ENCODE measurements at regions not wholly inside any gene's neighbourhood (a gene's known extent, or its start where the extent isn't known, plus 50 kb on each side); places are given as distances from the start of the nearest gene placed in this dataset.
A peak's percentile ranks its signal among the peaks of the same experiment; 100 is the strongest.
"Not testable (repeated sequence)": the region's sequence is repeated elsewhere in the genome, so short reads cannot be mapped to it uniquely, and the experiment has no call there.

DNA sequence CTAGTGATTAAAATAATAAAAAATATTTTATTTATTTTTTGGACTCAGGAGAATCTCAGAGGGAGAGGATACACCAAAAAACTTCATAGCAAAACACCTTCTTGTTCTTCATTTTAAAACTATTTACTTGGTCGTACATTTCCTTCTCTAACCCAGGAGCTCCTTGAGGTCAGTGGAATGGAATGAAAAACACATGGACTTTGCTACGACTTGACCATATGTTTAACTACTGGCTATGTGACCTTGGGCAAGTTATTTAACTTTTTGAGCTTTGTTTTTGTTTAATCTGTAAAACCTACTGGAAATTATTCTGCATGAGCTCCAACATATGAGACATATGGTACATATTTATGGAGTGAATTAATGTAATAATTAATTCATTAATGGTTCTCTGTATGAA lies 1005.5 kb upstream of the CITED2 start:
- Histone ChIP-seq H3K27me3 (ENCODE audit: control insufficient read depth, insufficient read depth, low read length) (no peaks in the 10 kb centered on the region), H3K36me3 (ENCODE audit: control insufficient read depth, insufficient read depth, low read length) (no peaks in the 10 kb centered on the region), H3K4me3 (ENCODE audit: low read depth, low read length) (no peak overlapping the region), H3K27ac (ENCODE audit: low read depth, low read length) (no peak overlapping the region), H3K4me1 (ENCODE audit: control insufficient read depth, insufficient read depth, low read length) (no peaks in the 10 kb centered on the region), H3K9me3 (ENCODE audit: control insufficient read depth, insufficient read depth, low read length) (peaks cover 2% of the 10 kb centered on the region)
- no peak for DNase-seq (ENCODE audit: low read depth in 4 of 6, low spot score in 6 of 6)
- no CpG with 5 or more reads among the region's 2 CpGs for WGBS (ENCODE audit: insufficient coverage)

DNA sequence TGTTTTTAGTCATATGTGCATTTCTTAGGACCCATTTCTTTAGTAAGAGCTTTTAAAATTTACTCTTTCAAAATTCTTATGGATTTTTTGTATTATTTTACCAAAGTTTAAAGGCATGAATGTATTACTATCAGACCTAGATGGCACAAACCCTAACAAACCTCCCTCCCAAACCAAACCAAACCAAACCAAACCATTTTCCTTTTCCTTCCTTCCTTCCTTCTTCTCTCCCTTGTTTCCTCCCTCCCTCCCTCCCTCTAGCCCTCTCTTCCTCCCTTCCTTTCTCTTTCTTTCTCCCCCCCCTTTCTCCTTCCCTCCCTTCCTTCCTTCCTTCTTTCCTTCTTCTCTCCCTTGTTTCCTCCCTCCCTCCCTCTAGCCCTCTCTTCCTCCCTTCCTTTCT lies 1001.8 kb upstream of the CITED2 start:
- Histone ChIP-seq H3K27me3 (ENCODE audit: control insufficient read depth, insufficient read depth, low read length) (no peaks in the 10 kb centered on the region), H3K27ac (ENCODE audit: low read depth, low read length) (no peak overlapping the region), H3K4me1 (ENCODE audit: control insufficient read depth, insufficient read depth, low read length) (no peaks in the 10 kb centered on the region), H3K9me3 (ENCODE audit: control insufficient read depth, insufficient read depth, low read length) (no peaks in the 10 kb centered on the region), H3K4me3 (ENCODE audit: low read depth, low read length) (no peak overlapping the region), H3K36me3 (ENCODE audit: control insufficient read depth, insufficient read depth, low read length) (no peaks in the 10 kb centered on the region)
- no peak for DNase-seq (ENCODE audit: low read depth in 4 of 6, low spot score in 6 of 6)

DNA sequence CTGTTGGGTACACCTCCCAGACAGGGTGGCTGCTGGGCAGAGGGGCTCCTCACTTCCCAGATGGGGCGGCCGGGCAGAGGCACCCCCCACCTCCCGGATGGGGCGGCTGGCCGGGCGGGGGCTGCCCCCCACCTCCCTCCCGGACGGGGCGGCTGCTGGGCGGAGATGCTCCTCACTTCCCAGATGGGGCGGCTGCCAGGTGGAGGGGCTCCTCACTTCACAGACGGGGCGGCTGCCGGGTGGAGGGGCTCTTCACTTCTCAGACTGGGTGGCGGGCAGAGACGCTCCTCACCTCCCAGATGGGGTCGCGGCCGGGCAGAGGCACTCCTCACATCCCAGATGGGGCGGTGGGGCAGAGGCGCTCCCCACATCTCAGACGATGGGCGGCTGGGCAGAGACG lies 999.3 kb upstream of the CITED2 start:
- H3K4me3 ChIP-seq (ENCODE audit: low read depth, low read length); H3K9me3 ChIP-seq (ENCODE audit: control insufficient read depth, insufficient read depth, low read length); H3K36me3 ChIP-seq (ENCODE audit: control insufficient read depth, insufficient read depth, low read length); H3K4me1 ChIP-seq (ENCODE audit: control insufficient read depth, insufficient read depth, low read length); H3K27ac ChIP-seq (ENCODE audit: low read depth, low read length); H3K27me3 ChIP-seq (ENCODE audit: control insufficient read depth, insufficient read depth, low read length); DNase-seq (ENCODE audit: low read depth in 4 of 6, low spot score in 6 of 6): not testable (repeated sequence)
- 89% methylated on average over 12 of the region's 24 CpGs for WGBS (ENCODE audit: insufficient coverage)

DNA sequence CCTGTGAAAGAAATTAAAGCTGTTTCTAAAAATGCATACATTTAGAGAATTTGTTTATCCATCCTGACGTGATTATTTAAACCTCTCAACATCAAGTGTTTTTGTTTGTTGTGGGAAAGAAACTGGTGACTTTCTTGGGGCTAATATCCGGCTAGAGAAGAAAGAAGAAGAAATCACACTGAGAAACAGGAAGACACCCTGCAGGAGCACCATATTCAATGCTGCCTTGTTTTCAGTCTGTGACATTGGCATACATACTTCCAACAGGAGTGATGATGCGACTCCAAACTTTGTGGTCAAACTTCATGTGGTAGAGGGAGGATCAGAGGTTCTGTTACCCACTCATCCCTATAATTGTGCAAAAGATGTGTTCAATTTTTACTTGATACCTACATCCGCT lies 997.6 kb upstream of the CITED2 start:
- DNase-seq (ENCODE audit: low read depth in 4 of 6, low spot score in 6 of 6) = no peak
- H3K4me1 ChIP-seq (ENCODE audit: control insufficient read depth, insufficient read depth, low read length) = no peaks in the 10 kb centered on the region
- H3K27me3 ChIP-seq (ENCODE audit: control insufficient read depth, insufficient read depth, low read length) = no peaks in the 10 kb centered on the region
- no peaks in the 10 kb centered on the region for H3K36me3 ChIP-seq (ENCODE audit: control insufficient read depth, insufficient read depth, low read length)
- no peak overlapping the region for H3K4me3 ChIP-seq (ENCODE audit: low read depth, low read length)
- no peaks in the 10 kb centered on the region for H3K9me3 ChIP-seq (ENCODE audit: control insufficient read depth, insufficient read depth, low read length)
- WGBS (ENCODE audit: insufficient coverage) = no CpG with 5 or more reads among the region's 4 CpGs
- H3K27ac ChIP-seq (ENCODE audit: low read depth, low read length) = no peak overlapping the region

DNA sequence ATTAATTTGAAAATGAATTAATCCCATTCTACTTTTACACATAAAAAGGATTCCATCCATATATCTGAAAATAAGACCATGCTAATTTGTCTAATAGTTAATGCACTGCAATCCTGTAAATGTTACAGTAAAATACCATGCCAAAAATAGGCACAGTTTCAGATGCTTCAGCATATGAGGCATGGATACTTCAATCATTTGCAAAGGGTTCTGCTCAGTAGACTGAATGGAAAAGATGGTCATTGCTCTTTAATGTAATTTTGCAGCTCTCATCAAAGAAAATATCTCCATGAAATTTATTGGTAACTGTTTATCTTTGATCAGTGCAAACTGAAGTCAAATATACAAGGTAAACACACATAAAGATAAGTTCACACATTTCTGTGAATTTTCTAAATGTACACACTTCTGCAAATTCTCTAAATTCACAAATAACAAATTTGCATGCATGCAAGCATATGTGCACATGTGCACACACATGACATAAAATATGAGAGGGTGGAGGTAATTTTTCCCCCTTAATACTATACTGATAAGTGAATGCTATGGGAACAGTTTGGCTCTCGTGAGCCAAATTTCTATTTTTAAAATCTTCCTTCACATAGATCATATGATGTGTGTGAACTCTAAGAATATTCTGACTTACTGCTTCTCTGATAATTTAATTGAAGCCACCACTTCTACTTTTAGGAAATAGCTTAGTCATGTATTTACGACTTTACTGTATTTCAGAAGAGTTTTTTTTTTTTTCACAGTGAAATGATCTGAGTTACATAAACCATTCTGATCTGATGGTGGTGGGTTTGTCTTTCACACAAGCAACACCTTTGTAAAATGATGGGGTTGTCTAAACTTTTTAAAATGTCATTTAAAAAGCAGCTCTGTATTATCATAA lies 996.8 kb upstream of the CITED2 start:
- Histone ChIP-seq H3K27ac (ENCODE audit: low read depth, low read length) (no peak overlapping the region), H3K9me3 (ENCODE audit: control insufficient read depth, insufficient read depth, low read length) (peaks cover 2% of the 10 kb centered on the region)
- DNase-seq (ENCODE audit: low read depth in 4 of 6, low spot score in 6 of 6) = no peak

GRCh38 chr6:140370441-140370840 lies 996.0 kb upstream of the CITED2 start:
- no peak overlapping the region for H3K4me3 ChIP-seq (ENCODE audit: low read depth, low read length)
- DNase-seq (ENCODE audit: low read depth in 4 of 6, low spot score in 6 of 6) = no peak
- no peaks in the 10 kb centered on the region for H3K36me3 ChIP-seq (ENCODE audit: control insufficient read depth, insufficient read depth, low read length)
- H3K4me1 ChIP-seq (ENCODE audit: control insufficient read depth, insufficient read depth, low read length) = no peaks in the 10 kb centered on the region
- no CpG with 5 or more reads among the region's 1 CpG for WGBS (ENCODE audit: insufficient coverage)
- no peaks in the 10 kb centered on the region for H3K27me3 ChIP-seq (ENCODE audit: control insufficient read depth, insufficient read depth, low read length)
- H3K9me3 ChIP-seq (ENCODE audit: control insufficient read depth, insufficient read depth, low read length) = peaks cover 2% of the 10 kb centered on the region
- H3K27ac ChIP-seq (ENCODE audit: low read depth, low read length) = no peak overlapping the region

More for the DNA sequence above, 996.8 kb upstream of the CITED2 start:
- H3K4me3 ChIP-seq (ENCODE audit: low read depth, low read length) = no peak overlapping the region
- no CpG with 5 or more reads among the region's 2 CpGs for WGBS (ENCODE audit: insufficient coverage)
- H3K4me1 ChIP-seq (ENCODE audit: control insufficient read depth, insufficient read depth, low read length) = no peaks in the 10 kb centered on the region
- H3K27me3 ChIP-seq (ENCODE audit: control insufficient read depth, insufficient read depth, low read length) = no peaks in the 10 kb centered on the region
- H3K36me3 ChIP-seq (ENCODE audit: control insufficient read depth, insufficient read depth, low read length) = no peaks in the 10 kb centered on the region

DNA sequence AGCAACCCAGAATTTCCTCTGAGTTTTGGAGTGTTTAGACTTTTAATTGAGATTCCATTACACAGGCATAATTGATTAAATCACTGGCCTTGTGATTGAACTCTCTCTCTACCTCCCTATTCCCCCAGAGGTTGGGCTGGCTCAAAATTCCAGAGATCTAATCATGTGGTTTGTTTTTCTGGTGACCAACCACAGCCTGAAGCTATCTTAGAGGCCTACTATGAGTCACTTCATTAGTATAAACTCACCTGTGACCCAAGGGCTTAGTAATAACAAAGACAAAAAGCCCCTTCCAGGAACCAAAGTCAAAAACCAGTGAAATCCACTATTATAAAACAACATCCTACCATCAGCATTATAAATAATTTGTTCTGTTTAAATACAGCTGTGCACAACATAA lies 992.5 kb upstream of the CITED2 start:
- Histone ChIP-seq H3K9me3 (ENCODE audit: control insufficient read depth, insufficient read depth, low read length) (peaks cover 5% of the 10 kb centered on the region), H3K4me3 (ENCODE audit: low read depth, low read length) (no peak overlapping the region), H3K36me3 (ENCODE audit: control insufficient read depth, insufficient read depth, low read length) (no peaks in the 10 kb centered on the region), H3K27ac (ENCODE audit: low read depth, low read length) (no peak overlapping the region), H3K27me3 (ENCODE audit: control insufficient read depth, insufficient read depth, low read length) (no peaks in the 10 kb centered on the region), H3K4me1 (ENCODE audit: control insufficient read depth, insufficient read depth, low read length) (no peaks in the 10 kb centered on the region)
- DNase-seq (ENCODE audit: low read depth in 4 of 6, low spot score in 6 of 6) = no peak

DNA sequence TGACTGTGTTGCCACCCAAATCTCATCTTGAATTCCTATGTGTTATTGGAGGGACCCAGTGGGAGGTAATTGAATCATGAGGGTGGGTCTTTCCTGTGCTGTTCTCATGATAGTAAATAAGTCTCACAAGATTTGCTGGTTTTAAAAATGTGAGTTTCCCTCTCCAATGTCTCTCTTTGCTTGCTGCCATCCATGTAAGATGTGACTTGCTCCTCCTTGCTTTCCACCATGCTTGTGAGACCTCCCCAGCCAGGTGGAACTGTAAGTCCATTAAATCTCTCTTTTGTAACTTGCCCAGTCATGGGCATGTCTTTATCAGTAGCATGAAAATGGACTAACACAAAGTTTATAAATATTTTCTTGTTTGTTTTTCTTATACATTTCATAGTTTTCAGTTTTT lies 990.5 kb upstream of the CITED2 start:
- H3K36me3 ChIP-seq (ENCODE audit: control insufficient read depth, insufficient read depth, low read length) = no peaks in the 10 kb centered on the region
- no peaks in the 10 kb centered on the region for H3K27me3 ChIP-seq (ENCODE audit: control insufficient read depth, insufficient read depth, low read length)
- no peak for DNase-seq (ENCODE audit: low read depth in 4 of 6, low spot score in 6 of 6)
- no peaks in the 10 kb centered on the region for H3K4me1 ChIP-seq (ENCODE audit: control insufficient read depth, insufficient read depth, low read length)
- peaks cover 5% of the 10 kb centered on the region for H3K9me3 ChIP-seq (ENCODE audit: control insufficient read depth, insufficient read depth, low read length)
- no peak overlapping the region for H3K4me3 ChIP-seq (ENCODE audit: low read depth, low read length)
- no peak overlapping the region for H3K27ac ChIP-seq (ENCODE audit: low read depth, low read length)

GRCh38 chr6:140360651-140361050 lies 986.2 kb upstream of the CITED2 start:
- H3K9me3 ChIP-seq (ENCODE audit: control insufficient read depth, insufficient read depth, low read length) = peaks cover 4% of the 10 kb centered on the region
- DNase-seq (ENCODE audit: low read depth in 4 of 6, low spot score in 6 of 6) = peak in 2 of 6 donors; percentile 21 to 69
- H3K4me1 ChIP-seq (ENCODE audit: control insufficient read depth, insufficient read depth, low read length) = no peaks in the 10 kb centered on the region
- no peak overlapping the region for H3K4me3 ChIP-seq (ENCODE audit: low read depth, low read length)
- no peaks in the 10 kb centered on the region for H3K27me3 ChIP-seq (ENCODE audit: control insufficient read depth, insufficient read depth, low read length)
- no peaks in the 10 kb centered on the region for H3K36me3 ChIP-seq (ENCODE audit: control insufficient read depth, insufficient read depth, low read length)
- no peak overlapping the region for H3K27ac ChIP-seq (ENCODE audit: low read depth, low read length)
- WGBS (ENCODE audit: insufficient coverage) = no CpG with 5 or more reads among the region's 3 CpGs

DNA sequence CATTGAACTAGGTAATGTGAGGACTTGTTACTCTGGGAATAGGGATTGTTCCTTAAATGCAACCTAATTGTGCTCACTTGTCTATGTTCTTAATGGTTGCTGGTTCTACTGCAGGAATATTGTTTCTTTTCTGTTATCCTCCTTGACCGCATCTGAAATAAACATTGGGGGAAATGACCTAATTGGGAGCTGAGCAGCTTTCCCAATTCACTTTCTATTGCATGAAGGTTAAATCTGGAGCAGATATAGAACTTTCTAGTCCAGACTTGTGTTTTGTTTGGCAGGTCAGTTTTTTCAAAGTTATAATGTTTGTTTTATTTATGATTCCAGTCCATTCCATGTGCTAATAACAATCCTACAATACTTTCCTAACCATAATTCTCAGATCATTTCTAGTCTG lies 981.0 kb upstream of the CITED2 start:
- no CpG with 5 or more reads among the region's 1 CpG for WGBS (ENCODE audit: insufficient coverage)
- Histone ChIP-seq H3K4me1 (ENCODE audit: control insufficient read depth, insufficient read depth, low read length) (no peaks in the 10 kb centered on the region), H3K36me3 (ENCODE audit: control insufficient read depth, insufficient read depth, low read length) (no peaks in the 10 kb centered on the region), H3K27me3 (ENCODE audit: control insufficient read depth, insufficient read depth, low read length) (no peaks in the 10 kb centered on the region), H3K27ac (ENCODE audit: low read depth, low read length) (no peak overlapping the region), H3K9me3 (ENCODE audit: control insufficient read depth, insufficient read depth, low read length) (no peaks in the 10 kb centered on the region), H3K4me3 (ENCODE audit: low read depth, low read length) (no peak overlapping the region)
- DNase-seq (ENCODE audit: low read depth in 4 of 6, low spot score in 6 of 6) = no peak
